ENCODE measurements at regions not wholly inside any gene's neighbourhood (a gene's known extent, or its start where the extent isn't known, plus 50 kb on each side); places are given as distances from the start of the nearest gene placed in this dataset.
"Not testable (repeated sequence)": the region's sequence is repeated elsewhere in the genome, so short reads cannot be mapped to it uniquely, and the experiment has no call there.

- DNase-seq = no peak
These were observed 1019.6 kb downstream of the PLA2G4A start for GRCh38 chr1:187848321-187848720.

- not testable (repeated sequence) for DNase-seq
These were observed 1021.4 kb downstream of the PLA2G4A start for GRCh38 chr1:187850146-187850545.

GRCh38 chr1:187853505-187853904, 1024.8 kb downstream of the PLA2G4A start:
- DNase-seq = no peak

- DNase-seq = no peak
These were observed 1025.7 kb downstream of the PLA2G4A start for GRCh38 chr1:187854457-187854856.

GRCh38 chr1:187862506-187862905, 1033.8 kb downstream of the PLA2G4A start:
- no peak for DNase-seq

- DNase-seq = no peak
These were observed 1041.8 kb downstream of the PLA2G4A start for GRCh38 chr1:187870552-187870951.

- no peak for DNase-seq
These were observed 1042.6 kb downstream of the PLA2G4A start for GRCh38 chr1:187871177-187871845.

- DNase-seq = no peak
These were observed 1043.8 kb downstream of the PLA2G4A start for GRCh38 chr1:187872550-187872949.

GRCh38 chr1:187873126-187873525, 1044.4 kb downstream of the PLA2G4A start:
- no peak for DNase-seq

GRCh38 chr1:187876775-187877174, 1048.0 kb downstream of the PLA2G4A start:
- no peak for DNase-seq

GRCh38 chr1:187877220-187877619, 1048.5 kb downstream of the PLA2G4A start:
- no peak for DNase-seq

- no peak for DNase-seq
These were observed 1050.1 kb downstream of the PLA2G4A start for GRCh38 chr1:187878883-187879282.

- DNase-seq = no peak
These were observed 1054.6 kb downstream of the PLA2G4A start for GRCh38 chr1:187883356-187883755.

GRCh38 chr1:187891993-187892682, 1063.4 kb downstream of the PLA2G4A start:
- DNase-seq = no peak

- DNase-seq = no peak
These were observed 1063.9 kb downstream of the PLA2G4A start for GRCh38 chr1:187892683-187893039.

GRCh38 chr1:187893471-187893870, 1064.7 kb downstream of the PLA2G4A start:
- DNase-seq = no peak

GRCh38 chr1:187894349-187894748, 1065.6 kb downstream of the PLA2G4A start:
- no peak for DNase-seq

- no peak for DNase-seq
These were observed 1074.5 kb downstream of the PLA2G4A start for GRCh38 chr1:187903223-187903622.

- DNase-seq = no peak
These were observed 1080.6 kb downstream of the PLA2G4A start for GRCh38 chr1:187909382-187909781.

GRCh38 chr1:187911820-187912219, 1083.1 kb downstream of the PLA2G4A start:
- DNase-seq = no peak

- no peak for DNase-seq
These were observed 1092.2 kb downstream of the PLA2G4A start for GRCh38 chr1:187920976-187921375.

GRCh38 chr1:187921426-187921825, 1092.7 kb downstream of the PLA2G4A start:
- no peak for DNase-seq

GRCh38 chr1:187922255-187922654, 1093.5 kb downstream of the PLA2G4A start:
- no peak for DNase-seq

- DNase-seq = no peak
These were observed 1095.5 kb downstream of the PLA2G4A start for GRCh38 chr1:187924252-187924651.

- no peak for DNase-seq
These were observed 1099.5 kb downstream of the PLA2G4A start for GRCh38 chr1:187928288-187928687.

All from central memory CD4-positive, alpha-beta T cell (primary cell).